ENCODE measurements at regions not wholly inside any gene's neighbourhood (a gene's known extent, or its start where the extent isn't known, plus 50 kb on each side); places are given as distances from the start of the nearest gene placed in this dataset.

DNA sequence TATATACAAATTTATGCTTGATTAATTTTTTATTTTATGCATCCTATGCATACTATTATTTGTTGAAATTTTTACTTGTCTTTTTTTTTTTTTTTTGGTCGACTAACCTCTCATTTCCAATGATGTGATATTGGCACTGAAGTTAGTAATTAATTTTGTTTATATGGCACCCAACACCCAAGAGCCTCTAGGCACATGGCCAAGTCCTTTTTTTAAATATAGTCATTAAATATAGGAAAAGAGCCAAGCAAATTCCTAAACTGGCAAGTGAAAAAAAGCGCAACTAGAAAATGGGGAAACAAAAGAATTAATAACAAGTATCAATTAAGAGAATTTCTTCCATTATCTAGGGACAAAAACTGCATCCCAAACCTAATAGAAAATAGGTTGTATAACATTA is 85.5 kb upstream of the HS3ST5 start:
- TF ChIP-seq, protein P1, sequence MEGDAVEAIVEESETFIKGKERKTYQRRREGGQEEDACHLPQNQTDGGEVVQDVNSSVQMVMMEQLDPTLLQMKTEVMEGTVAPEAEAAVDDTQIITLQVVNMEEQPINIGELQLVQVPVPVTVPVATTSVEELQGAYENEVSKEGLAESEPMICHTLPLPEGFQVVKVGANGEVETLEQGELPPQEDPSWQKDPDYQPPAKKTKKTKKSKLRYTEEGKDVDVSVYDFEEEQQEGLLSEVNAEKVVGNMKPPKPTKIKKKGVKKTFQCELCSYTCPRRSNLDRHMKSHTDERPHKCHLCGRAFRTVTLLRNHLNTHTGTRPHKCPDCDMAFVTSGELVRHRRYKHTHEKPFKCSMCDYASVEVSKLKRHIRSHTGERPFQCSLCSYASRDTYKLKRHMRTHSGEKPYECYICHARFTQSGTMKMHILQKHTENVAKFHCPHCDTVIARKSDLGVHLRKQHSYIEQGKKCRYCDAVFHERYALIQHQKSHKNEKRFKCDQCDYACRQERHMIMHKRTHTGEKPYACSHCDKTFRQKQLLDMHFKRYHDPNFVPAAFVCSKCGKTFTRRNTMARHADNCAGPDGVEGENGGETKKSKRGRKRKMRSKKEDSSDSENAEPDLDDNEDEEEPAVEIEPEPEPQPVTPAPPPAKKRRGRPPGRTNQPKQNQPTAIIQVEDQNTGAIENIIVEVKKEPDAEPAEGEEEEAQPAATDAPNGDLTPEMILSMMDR (IDR thresholded peaks at IDR 0.05): no peak
- TF ChIP-seq EZH2phosphoT487 (IDR thresholded peaks at IDR 0.05): no peak
- H3K9ac ChIP-seq: no peak overlapping the region
- no peaks in the 10 kb centered on the region for H3K36me3 ChIP-seq
- Mint-ChIP-seq H3K9me3 (no peaks in the 10 kb centered on the region), H3K4me1 (peaks cover 29% of the 10 kb centered on the region), H3K27me3 (ENCODE audit: insufficient read depth, low read depth) (peaks cover 13% of the 10 kb centered on the region), H3K4me3 (no peak overlapping the region), H3K27ac (no peak overlapping the region), H3K36me3 (no peaks in the 10 kb centered on the region)
- DNase-seq (ENCODE audit: low spot score): no peak
- H3K4me3 ChIP-seq: no peak overlapping the region
- H3K27ac ChIP-seq: no peak overlapping the region
- no peak overlapping the region for H3K4me2 ChIP-seq
- peaks cover 38% of the 10 kb centered on the region for H3K4me1 ChIP-seq
- peaks cover 26% of the 10 kb centered on the region for H3K27me3 ChIP-seq
- H3K9me3 ChIP-seq (ENCODE audit: low read depth): no peaks in the 10 kb centered on the region
- H4K20me1 ChIP-seq (ENCODE audit: low read depth): no peaks in the 10 kb centered on the region
- H3F3A ChIP-seq (ENCODE audit: low read depth): peaks cover 8% of the 10 kb centered on the region
- H2AFZ ChIP-seq (replicated peaks): no peak overlapping the region
- peaks cover 31% of the 10 kb centered on the region for H3K79me2 ChIP-seq (ENCODE audit: low read depth)

DNA sequence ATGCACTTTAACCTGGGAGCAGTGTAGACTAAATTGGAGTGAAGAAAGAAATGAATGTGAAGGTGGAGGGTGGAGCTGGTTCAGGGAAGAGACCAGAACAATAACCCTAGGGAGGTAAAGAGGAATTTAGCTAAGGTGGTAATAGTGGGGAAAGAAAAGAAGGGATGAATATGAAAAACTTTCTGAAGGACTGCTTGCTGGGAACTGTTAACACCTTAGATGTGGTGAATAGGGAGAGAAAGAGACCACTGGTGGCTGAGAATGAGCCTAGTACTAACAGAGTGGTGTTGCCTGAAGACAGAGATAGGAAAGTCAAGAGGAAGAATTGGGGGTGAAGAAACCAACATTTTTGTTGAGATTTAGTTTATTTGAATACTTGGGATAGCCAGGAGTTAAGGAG is 78.4 kb upstream of the HS3ST5 start:
- H3K27ac ChIP-seq: no peak overlapping the region
- TF ChIP-seq EZH2phosphoT487 (IDR thresholded peaks at IDR 0.05) (no peak), EZH2 (IDR thresholded peaks at IDR 0.05) (no peak)
- TF ChIP-seq, protein P1 (IDR thresholded peaks at IDR 0.05): no peak
- peaks cover 32% of the 10 kb centered on the region for H3K4me1 ChIP-seq
- no peaks in the 10 kb centered on the region for H3K36me3 ChIP-seq
- H3K27me3 ChIP-seq: peaks cover 12% of the 10 kb centered on the region
- H2AFZ ChIP-seq (replicated peaks): no peak overlapping the region
- no peaks in the 10 kb centered on the region for H3K9me3 Mint-ChIP-seq
- H3K27me3 Mint-ChIP-seq (ENCODE audit: insufficient read depth, low read depth): peaks cover 9% of the 10 kb centered on the region
- no peaks in the 10 kb centered on the region for H3K79me2 ChIP-seq (ENCODE audit: low read depth)
- DNase-seq (ENCODE audit: low spot score): no peak
- H3K4me3 ChIP-seq: no peak overlapping the region
- no peaks in the 10 kb centered on the region for H4K20me1 ChIP-seq (ENCODE audit: low read depth)
- peaks cover 10% of the 10 kb centered on the region for H3K4me1 Mint-ChIP-seq
- H3K9ac ChIP-seq: no peak overlapping the region
- H3K27ac Mint-ChIP-seq: no peak overlapping the region
- H3K4me2 ChIP-seq: no peak overlapping the region
- H3K9me3 ChIP-seq (ENCODE audit: low read depth): no peaks in the 10 kb centered on the region
- peaks cover 15% of the 10 kb centered on the region for H3F3A ChIP-seq (ENCODE audit: low read depth)
- no peak overlapping the region for H3K4me3 Mint-ChIP-seq
- no peaks in the 10 kb centered on the region for H3K36me3 Mint-ChIP-seq

DNA sequence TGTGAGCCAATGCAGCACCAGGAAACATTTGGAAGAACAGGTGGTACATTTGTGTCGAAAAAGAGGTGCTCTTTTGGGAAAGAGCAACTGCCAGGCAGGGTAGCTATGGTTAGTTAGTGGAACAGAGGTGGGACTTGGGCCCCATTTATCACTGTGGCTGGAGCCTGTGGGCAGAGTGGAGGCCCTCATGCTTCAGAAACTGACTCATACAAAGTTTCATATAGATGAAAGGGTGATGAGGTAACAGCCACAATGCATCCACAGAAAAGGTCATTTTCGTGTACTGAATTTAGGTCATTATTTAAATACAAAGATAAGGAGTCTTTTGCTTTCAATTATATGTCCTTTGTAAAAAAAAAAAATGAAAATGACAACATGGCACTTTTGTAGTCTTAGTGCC is 76.4 kb upstream of the HS3ST5 start:
- no peaks in the 10 kb centered on the region for H4K20me1 ChIP-seq (ENCODE audit: low read depth)
- Mint-ChIP-seq H3K27me3 (ENCODE audit: insufficient read depth, low read depth) (peaks cover 6% of the 10 kb centered on the region), H3K27ac (no peak overlapping the region), H3K9me3 (no peaks in the 10 kb centered on the region), H3K4me3 (no peak overlapping the region), H3K36me3 (no peaks in the 10 kb centered on the region), H3K4me1 (peaks cover 6% of the 10 kb centered on the region)
- no peak overlapping the region for H3K9ac ChIP-seq
- H3K4me2 ChIP-seq: peak overlapping the region; percentile 1
- no peaks in the 10 kb centered on the region for H3K27me3 ChIP-seq
- H3K27ac ChIP-seq: no peak overlapping the region
- TF ChIP-seq EZH2phosphoT487 (IDR thresholded peaks at IDR 0.05): no peak
- no peak for TF ChIP-seq EZH2 (IDR thresholded peaks at IDR 0.05)
- TF ChIP-seq, protein P1 (IDR thresholded peaks at IDR 0.05): no peak
- H3F3A ChIP-seq (ENCODE audit: low read depth): peaks cover 11% of the 10 kb centered on the region
- H3K9me3 ChIP-seq (ENCODE audit: low read depth): no peaks in the 10 kb centered on the region
- no peaks in the 10 kb centered on the region for H3K36me3 ChIP-seq
- H3K4me1 ChIP-seq: peaks cover 24% of the 10 kb centered on the region
- no peak overlapping the region for H3K4me3 ChIP-seq
- H3K79me2 ChIP-seq (ENCODE audit: low read depth): no peaks in the 10 kb centered on the region
- no peak overlapping the region for H2AFZ ChIP-seq (replicated peaks)
- DNase-seq (ENCODE audit: low spot score): no peak

Data from neural progenitor cell (in vitro differentiated cells).